Spleen (tissue), 11 donors: ENCODE measurements at regions not wholly inside any gene's neighbourhood (a gene's known extent, or its start where the extent isn't known, plus 50 kb on each side); places are given as distances from the start of the nearest gene placed in this dataset.
"Not testable (repeated sequence)": the region's sequence is repeated elsewhere in the genome, so short reads cannot be mapped to it uniquely, and the experiment has no call there.

Experiments
- DNase-seq: peaks from one replicate; pipeline ENCODE4 v3.0.0-alpha.2; 2020
- H3K27ac ChIP-seq, 8 donors: fragments of 200-600 bp; sonication (generic) in 7 of 8; 1 replicate in 4 of 8; 2 replicates in 4 of 8; pipeline versions ENCODE4 v1.5.0 to v1.8.0; 2016 to 2021; ENCODE audit warnings: inconsistent platforms in 4 of 8, mild to moderate bottlenecking in 4 of 8, moderate library complexity in 1 of 8
- H3K27me3 ChIP-seq, 7 donors: fragments of 200-600 bp; sonication (generic) in 6 of 7; replicated peaks in 1 of 7; 1 replicate in 4 of 7; 2 replicates in 3 of 7; pipeline versions ENCODE4 v1.5.0 to v1.8.0; 2016 to 2021; ENCODE audit warnings: inconsistent platforms in 3 of 7, mild to moderate bottlenecking in 1 of 7
- H3K36me3 ChIP-seq, 6 donors: fragments of 200-600 bp; sonication (generic) in 5 of 6; 1 replicate in 4 of 6; 2 replicates in 2 of 6; pipeline versions ENCODE4 v1.5.0 to v1.8.0; 2016 to 2021; ENCODE audit warnings: inconsistent platforms in 2 of 6
- H3K4me1 ChIP-seq, 6 donors: fragments of 200-600 bp; sonication (generic) in 5 of 6; 1 replicate in 3 of 6; 2 replicates in 3 of 6; pipeline versions ENCODE4 v1.5.0 to v1.8.0; 2016 to 2021; ENCODE audit warnings: inconsistent platforms in 3 of 6
- H3K4me3 ChIP-seq, 8 donors: fragments of 200-600 bp; sonication (generic) in 7 of 8; 1 replicate in 4 of 8; 2 replicates in 4 of 8; pipeline versions ENCODE4 v1.5.0 to v1.8.0; 2016 to 2021; ENCODE audit warnings: inconsistent platforms in 4 of 8, mild to moderate bottlenecking in 4 of 8, moderate library complexity in 2 of 8
- H3K9me3 ChIP-seq, 8 donors: fragments of 200-600 bp; sonication (generic) in 7 of 8; 1 replicate in 4 of 8; 2 replicates in 4 of 8; pipeline versions ENCODE4 v1.5.0 to v1.8.0; 2016 to 2021; ENCODE audit warnings: inconsistent platforms in 4 of 8
- CTCF ChIP-seq, 11 experiments: fragments of 200-600 bp in 7 of 11; fragments of 450-650 bp in 4 of 11; sonication (generic) in 4 of 11; IDR thresholded peaks in 8 of 11; conservative IDR thresholded peaks in 3 of 11; 1 replicate in 7 of 11; 2 replicates in 4 of 11; pipeline versions ENCODE4 v1.4.0 to v1.8.0; 2016 to 2021; ENCODE audit warnings: antibody characterized with exemption in 11 of 11, inconsistent platforms in 4 of 11, mild to moderate bottlenecking in 1 of 11
- POLR2A ChIP-seq, 3 donors: fragments of 450-650 bp; IDR thresholded peaks; one replicate each; pipeline ENCODE4 v1.5.1; 2017; ENCODE audit warnings: antibody characterized with exemption in 3 of 3, mild to moderate bottlenecking in 1 of 3
- POLR2AphosphoS5 ChIP-seq, 3 donors: sonication (generic); formaldehyde crosslinking; IDR thresholded peaks; one replicate each; pipeline ENCODE4 v1.5.1; 2017; ENCODE audit warnings: antibody characterized with exemption in 3 of 3
- WGBS, 5 donors: extraction: QIAGEN DNeasy Blood & Tissue Kit in 3 of 5; methylation state at CpG; one replicate each; pipeline versions ENCODE4 v1.1.5 to v1.1.7; 2013 to 2018; 5-methylcytosine and 5-hydroxymethylcytosine counted together
- intact Hi-C: fragments of 100-400 bp; cut with DNase I; formaldehyde crosslinking; loops from one replicate; pipeline ENCODE4 v1.15.0; 2023; ENCODE audit warnings: low total_unique reads
- donor health status: healthy with polysubstance abuse.
- donor health status: DM: no; HTN: no; CAD: no; lungs with moderate emphysema.
- donor health status: DM: no; HTN: no; CAD: no.
- donor health status: Bipolar disorder and iron deficiency.
- donor health status: healthy.
- donor health status: DM: no; HTN: no; CAD: no.
- donor health status: DM: yes; HTN: yes; CAD: no.

GRCh38 chr16:79946252-79946651 lies 345.7 kb upstream of the MAF start:
- Histone ChIP-seq H3K4me1 (peaks cover 0 to 2% (median 0%) of the 10 kb centered on the region in 6 donors), H3K4me3 (no peak overlapping the region), H3K27me3 (peaks cover 0 to 24% (median 3%) of the 10 kb centered on the region in 7 donors), H3K36me3 (no peaks in the 10 kb centered on the region), H3K9me3 (no peaks in the 10 kb centered on the region), H3K27ac (no peak overlapping the region)
- WGBS, 5 donors, result 90 to 99% (median 94%) methylated on average over 2 of the region's 2 CpGs
- DNase-seq, result no peak
- TF ChIP-seq POLR2A (IDR thresholded peaks at IDR 0.05) (no peak), POLR2AphosphoS5 (IDR thresholded peaks at IDR 0.05) (no peak), CTCF (IDR thresholded peaks at IDR 0.05 in 8 of 11, conservative IDR thresholded peaks at IDR 0.05 in 3 of 11) (no peak)
- intact Hi-C loops, result no loop called here

- no peak overlapping the region for H3K27ac ChIP-seq
- TF ChIP-seq POLR2A (IDR thresholded peaks at IDR 0.05) (no peak), POLR2AphosphoS5 (IDR thresholded peaks at IDR 0.05) (no peak), CTCF (IDR thresholded peaks at IDR 0.05 in 8 of 11, conservative IDR thresholded peaks at IDR 0.05 in 3 of 11) (no peak)
- 76 to 85% (median 77%) methylated on average over 3 of the region's 3 CpGs for WGBS, 5 donors
- intact Hi-C loops, result no loop called here
- H3K4me3 ChIP-seq, result no peak overlapping the region
- no peaks in the 10 kb centered on the region for H3K36me3 ChIP-seq
- H3K4me1 ChIP-seq, result no peaks in the 10 kb centered on the region
- no peak for DNase-seq
- H3K9me3 ChIP-seq, result no peaks in the 10 kb centered on the region
- H3K27me3 ChIP-seq, result peaks cover 0 to 23% (median 3%) of the 10 kb centered on the region in 7 donors
Measured at GRCh38 chr16:79943736-79944135, 343.2 kb upstream of the MAF start.

- H3K4me1 ChIP-seq, result no peaks in the 10 kb centered on the region
- no peaks in the 10 kb centered on the region for H3K9me3 ChIP-seq
- H3K4me3 ChIP-seq, result no peak overlapping the region
- H3K36me3 ChIP-seq, result no peaks in the 10 kb centered on the region
- intact Hi-C loops, result no loop called here
- TF ChIP-seq POLR2AphosphoS5 (IDR thresholded peaks at IDR 0.05) (no peak), CTCF (IDR thresholded peaks at IDR 0.05 in 8 of 11, conservative IDR thresholded peaks at IDR 0.05 in 3 of 11) (no peak), POLR2A (IDR thresholded peaks at IDR 0.05) (no peak)
- DNase-seq, result no peak
- H3K27me3 ChIP-seq, result peaks cover 0 to 13% (median 0%) of the 10 kb centered on the region in 7 donors
- H3K27ac ChIP-seq, result no peak overlapping the region
- WGBS, 5 donors, result 77 to 86% (median 84%) methylated on average over 4 of the region's 4 CpGs
Measured at GRCh38 chr16:79938575-79938974, 338.0 kb upstream of the MAF start.

GRCh38 chr16:79937671-79938070 lies 337.1 kb upstream of the MAF start:
- H3K27ac ChIP-seq, H3K4me1 ChIP-seq, DNase-seq, H3K9me3 ChIP-seq, intact Hi-C loops, H3K4me3 ChIP-seq, H3K36me3 ChIP-seq: not testable (repeated sequence)
- peaks cover 0 to 13% (median 0%) of the 10 kb centered on the region in 7 donors for H3K27me3 ChIP-seq

GRCh38 chr16:79933603-79934002 lies 333.1 kb upstream of the MAF start:
- no peaks in the 10 kb centered on the region for H3K9me3 ChIP-seq
- no peaks in the 10 kb centered on the region for H3K4me1 ChIP-seq
- no peak overlapping the region for H3K27ac ChIP-seq
- no peaks in the 10 kb centered on the region for H3K36me3 ChIP-seq
- 74 to 88% (median 82%) methylated on average over 8 of the region's 8 CpGs for WGBS, 5 donors
- TF ChIP-seq POLR2AphosphoS5 (IDR thresholded peaks at IDR 0.05) (no peak), POLR2A (IDR thresholded peaks at IDR 0.05) (no peak), CTCF (IDR thresholded peaks at IDR 0.05 in 8 of 11, conservative IDR thresholded peaks at IDR 0.05 in 3 of 11) (no peak)
- intact Hi-C loops, result no loop called here
- peaks cover 0 to 13% (median 0%) of the 10 kb centered on the region in 7 donors for H3K27me3 ChIP-seq
- no peak overlapping the region for H3K4me3 ChIP-seq
- DNase-seq, result no peak
